Ishikawa (cell line): ENCODE measurements at regions not wholly inside any gene's neighbourhood (a gene's known extent, or its start where the extent isn't known, plus 50 kb on each side); places are given as distances from the start of the nearest gene placed in this dataset.

ENCODE experiments used
- CEBPB ChIP-seq: IDR thresholded peaks from 2 replicates; pipeline ENCODE4 v1.6.1; 2012
- CREB1 ChIP-seq: IDR thresholded peaks from 2 replicates; pipeline ENCODE4 v1.6.1; 2012; ENCODE audit warnings: low read depth
- EP300 ChIP-seq: IDR thresholded peaks from 2 replicates; pipeline ENCODE4 v1.6.1; 2012; ENCODE audit warnings: borderline replicate concordance
- FOXM1 ChIP-seq: IDR thresholded peaks from 2 replicates; pipeline ENCODE4 v1.6.1; 2012; ENCODE audit warnings: low read depth, borderline replicate concordance
- MAX ChIP-seq: IDR thresholded peaks from 2 replicates; pipeline ENCODE4 v1.6.1; 2012
- NFIC ChIP-seq: IDR thresholded peaks from 2 replicates; pipeline ENCODE4 v1.6.1; 2012
- RAD21 ChIP-seq: IDR thresholded peaks from 2 replicates; pipeline ENCODE4 v1.6.1; 2012; ENCODE audit warnings: low read depth
- REST ChIP-seq: IDR thresholded peaks from 2 replicates; pipeline ENCODE4 v1.6.1; 2012; ENCODE audit warnings: low read depth, mild to moderate bottlenecking
- TAF1 ChIP-seq: IDR thresholded peaks from 2 replicates; pipeline ENCODE4 v1.6.1; 2012; ENCODE audit warnings: low read depth, mild to moderate bottlenecking
- TEAD4 ChIP-seq: IDR thresholded peaks from 2 replicates; pipeline ENCODE4 v1.6.1; 2012
- USF1 ChIP-seq: IDR thresholded peaks from 2 replicates; pipeline ENCODE4 v1.6.1; 2012
- YY1 ChIP-seq: IDR thresholded peaks from 2 replicates; pipeline ENCODE4 v1.6.1; 2012; ENCODE audit warnings: low read depth
- ZBTB7A ChIP-seq: IDR thresholded peaks from 2 replicates; pipeline ENCODE4 v1.6.1; 2012; ENCODE audit warnings: low read depth

- TF ChIP-seq CREB1 (no peak), TEAD4 (no peak), NFIC (no peak), YY1 (no peak), CEBPB (no peak), TAF1 (no peak), RAD21 (no peak), ZBTB7A (no peak), USF1 (no peak), FOXM1 (no peak), REST (no peak), MAX (no peak), EP300 (no peak)
Observed at GRCh38 chr10:106519376-106520030, 645.0 kb downstream of the SORCS1 start.
